ENCODE measurements at regions not wholly inside any gene's neighbourhood (a gene's known extent, or its start where the extent isn't known, plus 50 kb on each side); places are given as distances from the start of the nearest gene placed in this dataset.

DNA sequence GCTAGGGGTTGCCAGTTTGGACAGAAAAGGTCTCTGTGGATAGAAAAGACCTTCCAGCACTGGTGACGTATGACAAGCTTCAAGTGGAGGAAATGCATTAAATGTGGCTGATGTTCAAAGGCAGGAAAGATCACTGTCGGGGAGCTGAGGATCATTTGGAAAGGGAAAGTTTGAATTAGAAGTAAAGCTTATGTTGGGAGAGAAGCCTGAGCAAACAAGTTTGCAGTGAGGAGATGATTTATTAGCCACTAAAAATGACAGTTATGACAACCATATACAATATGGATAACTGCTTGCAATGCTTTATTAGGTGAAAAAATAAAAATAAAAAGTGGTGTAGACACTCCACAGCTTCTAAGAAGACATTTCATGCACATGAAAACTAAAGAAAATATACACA is 135.3 kb upstream of the HS3ST1 start:
- no peak for DNase-seq (ENCODE audit: low spot score)
- H2AFZ ChIP-seq, result no peak overlapping the region

More for the DNA sequence above, 135.3 kb upstream of the HS3ST1 start:
- Mint-ChIP-seq H3K4me3 (no peak overlapping the region), H3K36me3 (ENCODE audit: low read depth) (peaks cover 3% of the 10 kb centered on the region; the same call in 1 of the 3 replicates), H3K27ac (no peak overlapping the region), H3K9me3 (peaks cover 11% of the 10 kb centered on the region), H3K4me1 (no peaks in the 10 kb centered on the region), H3K27me3 (ENCODE audit: insufficient read depth, low read depth, poor library complexity) (no peaks in the 10 kb centered on the region)
- ATAC-seq, result no peak
- no peaks in the 10 kb centered on the region for H3F3A ChIP-seq (replicated peaks; ENCODE audit: low read depth)
- H3K4me3 ChIP-seq, result no peak overlapping the region
- H3K9me2 ChIP-seq (ENCODE audit: insufficient read depth), result no peaks in the 10 kb centered on the region
- TF ChIP-seq ZNF462 (CRISPR knock-in tag; IDR thresholded peaks at IDR 0.05) (no peak), JUNB (IDR thresholded peaks at IDR 0.05; ENCODE audit: unreplicated experiment) (no peak), EZH2 (IDR thresholded peaks at IDR 0.05; ENCODE audit: low read depth, unreplicated experiment) (no peak), NANOG (IDR thresholded peaks at IDR 0.05; ENCODE audit: borderline replicate concordance) (no peak), ZNF331 (CRISPR knock-in tag; IDR thresholded peaks at IDR 0.05; ENCODE audit: low read depth) (no peak), ZNF114 (CRISPR knock-in tag; IDR thresholded peaks at IDR 0.05) (no peak), STAT1 (IDR thresholded peaks at IDR 0.05; ENCODE audit: unreplicated experiment) (no peak), CREB1 (CRISPR knock-in tag; IDR thresholded peaks at IDR 0.05; ENCODE audit: low read depth) (no peak), POLR2AphosphoS5 (IDR thresholded peaks at IDR 0.05; ENCODE audit: low read depth) (no peak), EZH2phosphoT487 (IDR thresholded peaks at IDR 0.05; ENCODE audit: unreplicated experiment) (no peak)
- TF ChIP-seq, protein P1, sequence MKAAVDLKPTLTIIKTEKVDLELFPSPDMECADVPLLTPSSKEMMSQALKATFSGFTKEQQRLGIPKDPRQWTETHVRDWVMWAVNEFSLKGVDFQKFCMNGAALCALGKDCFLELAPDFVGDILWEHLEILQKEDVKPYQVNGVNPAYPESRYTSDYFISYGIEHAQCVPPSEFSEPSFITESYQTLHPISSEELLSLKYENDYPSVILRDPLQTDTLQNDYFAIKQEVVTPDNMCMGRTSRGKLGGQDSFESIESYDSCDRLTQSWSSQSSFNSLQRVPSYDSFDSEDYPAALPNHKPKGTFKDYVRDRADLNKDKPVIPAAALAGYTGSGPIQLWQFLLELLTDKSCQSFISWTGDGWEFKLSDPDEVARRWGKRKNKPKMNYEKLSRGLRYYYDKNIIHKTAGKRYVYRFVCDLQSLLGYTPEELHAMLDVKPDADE (IDR thresholded peaks at IDR 0.05), result no peak
- TF ChIP-seq, protein P2, sequence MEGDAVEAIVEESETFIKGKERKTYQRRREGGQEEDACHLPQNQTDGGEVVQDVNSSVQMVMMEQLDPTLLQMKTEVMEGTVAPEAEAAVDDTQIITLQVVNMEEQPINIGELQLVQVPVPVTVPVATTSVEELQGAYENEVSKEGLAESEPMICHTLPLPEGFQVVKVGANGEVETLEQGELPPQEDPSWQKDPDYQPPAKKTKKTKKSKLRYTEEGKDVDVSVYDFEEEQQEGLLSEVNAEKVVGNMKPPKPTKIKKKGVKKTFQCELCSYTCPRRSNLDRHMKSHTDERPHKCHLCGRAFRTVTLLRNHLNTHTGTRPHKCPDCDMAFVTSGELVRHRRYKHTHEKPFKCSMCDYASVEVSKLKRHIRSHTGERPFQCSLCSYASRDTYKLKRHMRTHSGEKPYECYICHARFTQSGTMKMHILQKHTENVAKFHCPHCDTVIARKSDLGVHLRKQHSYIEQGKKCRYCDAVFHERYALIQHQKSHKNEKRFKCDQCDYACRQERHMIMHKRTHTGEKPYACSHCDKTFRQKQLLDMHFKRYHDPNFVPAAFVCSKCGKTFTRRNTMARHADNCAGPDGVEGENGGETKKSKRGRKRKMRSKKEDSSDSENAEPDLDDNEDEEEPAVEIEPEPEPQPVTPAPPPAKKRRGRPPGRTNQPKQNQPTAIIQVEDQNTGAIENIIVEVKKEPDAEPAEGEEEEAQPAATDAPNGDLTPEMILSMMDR (conservative IDR thresholded peaks at IDR 0.05; ENCODE audit: low read depth in 2 of 2), result no peak
- TF ChIP-seq, protein P3, sequence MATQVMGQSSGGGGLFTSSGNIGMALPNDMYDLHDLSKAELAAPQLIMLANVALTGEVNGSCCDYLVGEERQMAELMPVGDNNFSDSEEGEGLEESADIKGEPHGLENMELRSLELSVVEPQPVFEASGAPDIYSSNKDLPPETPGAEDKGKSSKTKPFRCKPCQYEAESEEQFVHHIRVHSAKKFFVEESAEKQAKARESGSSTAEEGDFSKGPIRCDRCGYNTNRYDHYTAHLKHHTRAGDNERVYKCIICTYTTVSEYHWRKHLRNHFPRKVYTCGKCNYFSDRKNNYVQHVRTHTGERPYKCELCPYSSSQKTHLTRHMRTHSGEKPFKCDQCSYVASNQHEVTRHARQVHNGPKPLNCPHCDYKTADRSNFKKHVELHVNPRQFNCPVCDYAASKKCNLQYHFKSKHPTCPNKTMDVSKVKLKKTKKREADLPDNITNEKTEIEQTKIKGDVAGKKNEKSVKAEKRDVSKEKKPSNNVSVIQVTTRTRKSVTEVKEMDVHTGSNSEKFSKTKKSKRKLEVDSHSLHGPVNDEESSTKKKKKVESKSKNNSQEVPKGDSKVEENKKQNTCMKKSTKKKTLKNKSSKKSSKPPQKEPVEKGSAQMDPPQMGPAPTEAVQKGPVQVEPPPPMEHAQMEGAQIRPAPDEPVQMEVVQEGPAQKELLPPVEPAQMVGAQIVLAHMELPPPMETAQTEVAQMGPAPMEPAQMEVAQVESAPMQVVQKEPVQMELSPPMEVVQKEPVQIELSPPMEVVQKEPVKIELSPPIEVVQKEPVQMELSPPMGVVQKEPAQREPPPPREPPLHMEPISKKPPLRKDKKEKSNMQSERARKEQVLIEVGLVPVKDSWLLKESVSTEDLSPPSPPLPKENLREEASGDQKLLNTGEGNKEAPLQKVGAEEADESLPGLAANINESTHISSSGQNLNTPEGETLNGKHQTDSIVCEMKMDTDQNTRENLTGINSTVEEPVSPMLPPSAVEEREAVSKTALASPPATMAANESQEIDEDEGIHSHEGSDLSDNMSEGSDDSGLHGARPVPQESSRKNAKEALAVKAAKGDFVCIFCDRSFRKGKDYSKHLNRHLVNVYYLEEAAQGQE (IDR thresholded peaks at IDR 0.05; ENCODE audit: unreplicated experiment), result no peak
- H3K4me2 ChIP-seq, result no peak overlapping the region
- no peaks in the 10 kb centered on the region for H3K79me2 ChIP-seq (replicated peaks; ENCODE audit: insufficient read depth)
- no peaks in the 10 kb centered on the region for H4K20me1 ChIP-seq (replicated peaks; ENCODE audit: insufficient read depth)
- no peaks in the 10 kb centered on the region for H3K4me1 ChIP-seq (ENCODE audit: insufficient read depth)
- no peaks in the 10 kb centered on the region for H3K27me3 ChIP-seq (ENCODE audit: insufficient read depth)
- H3K36me3 ChIP-seq (ENCODE audit: insufficient read depth), result no peaks in the 10 kb centered on the region
- H3K27ac ChIP-seq (ENCODE audit: low read depth), result no peak overlapping the region
